DND-41 (cell line): ENCODE measurements at regions not wholly inside any gene's neighbourhood (a gene's known extent, or its start where the extent isn't known, plus 50 kb on each side); places are given as distances from the start of the nearest gene placed in this dataset.

Experiments
- ATAC-seq: fragments of 200-7000 bp; cut with Tn5 transposase; 3 replicates; pipeline ENCODE4 v1.9.1; 2021; ENCODE audit warnings: low read depth; ENCODE audit not compliant: insufficient read depth
- DNase-seq: peaks from one replicate; pipeline ENCODE4 v3.0.0-alpha.2; 2020
- H2AFZ ChIP-seq: 2 replicates; pipeline ENCODE4 v1.6.0; 2012; ENCODE audit warnings: low read depth, low read length
- H3K27ac ChIP-seq: 2 replicates; pipeline ENCODE4 v1.5.1; 2012; ENCODE audit warnings: low read length, inconsistent platforms
- H3K27me3 ChIP-seq: fragments of 200-600 bp; sonication (generic); 2 replicates; pipeline ENCODE4 v1.6.0; 2012; ENCODE audit warnings: low read length, mild to moderate bottlenecking, inconsistent platforms; ENCODE audit not compliant: insufficient read depth, poor library complexity
- H3K36me3 ChIP-seq: 2 replicates; pipeline ENCODE4 v1.5.1; 2012; ENCODE audit warnings: low read length, inconsistent platforms; ENCODE audit not compliant: insufficient read depth
- H3K4me1 ChIP-seq: 2 replicates; pipeline ENCODE4 v1.5.1; 2012; ENCODE audit warnings: mild to moderate bottlenecking, low read length; ENCODE audit not compliant: insufficient read depth
- H3K4me2 ChIP-seq: 2 replicates; pipeline ENCODE4 v1.6.0; 2012; ENCODE audit warnings: mild to moderate bottlenecking, moderate library complexity, low read length, inconsistent platforms; ENCODE audit not compliant: insufficient read depth
- H3K4me3 ChIP-seq, 2 experiments: fragments of 200-600 bp in 1 of 2; shearing (Covaris generic) in 1 of 2; 2 replicates each; pipeline ENCODE4 v1.5.1; 2012 to 2016; ENCODE audit warnings: inconsistent platforms in 2 of 2, low read length in 2 of 2, mild to moderate bottlenecking in 2 of 2, low read depth in 1 of 2, moderate library complexity in 1 of 2
- H3K79me2 ChIP-seq: 2 replicates; pipeline ENCODE4 v1.6.0; 2012; ENCODE audit warnings: low read length, inconsistent platforms; ENCODE audit not compliant: insufficient read depth
- H3K9ac ChIP-seq: 2 replicates; pipeline ENCODE4 v1.6.0; 2012; ENCODE audit warnings: low read depth, mild to moderate bottlenecking, inconsistent platforms, low read length, moderate library complexity
- H3K9me3 ChIP-seq: 2 replicates; pipeline ENCODE4 v1.5.1; 2012; ENCODE audit warnings: low read length, moderate library complexity, mild to moderate bottlenecking, inconsistent platforms; ENCODE audit not compliant: insufficient read depth, severe bottlenecking
- H4K20me1 ChIP-seq: 2 replicates; pipeline ENCODE4 v1.6.0; 2012; ENCODE audit warnings: low read length; ENCODE audit not compliant: insufficient read depth
- CTCF ChIP-seq: IDR thresholded peaks from 2 replicates; pipeline ENCODE4 v1.5.1; 2012; ENCODE audit warnings: borderline replicate concordance, low read length, moderate library complexity, mild to moderate bottlenecking; ENCODE audit not compliant: poor library complexity, severe bottlenecking; ENCODE audit errors: extremely low read depth
- EZH2 ChIP-seq: IDR thresholded peaks from 3 replicates; pipeline ENCODE4 v1.6.1; 2012; ENCODE audit warnings: borderline replicate concordance, low read depth, mild to moderate bottlenecking, moderate library complexity, low read length, inconsistent platforms; ENCODE audit not compliant: severe bottlenecking

DNA sequence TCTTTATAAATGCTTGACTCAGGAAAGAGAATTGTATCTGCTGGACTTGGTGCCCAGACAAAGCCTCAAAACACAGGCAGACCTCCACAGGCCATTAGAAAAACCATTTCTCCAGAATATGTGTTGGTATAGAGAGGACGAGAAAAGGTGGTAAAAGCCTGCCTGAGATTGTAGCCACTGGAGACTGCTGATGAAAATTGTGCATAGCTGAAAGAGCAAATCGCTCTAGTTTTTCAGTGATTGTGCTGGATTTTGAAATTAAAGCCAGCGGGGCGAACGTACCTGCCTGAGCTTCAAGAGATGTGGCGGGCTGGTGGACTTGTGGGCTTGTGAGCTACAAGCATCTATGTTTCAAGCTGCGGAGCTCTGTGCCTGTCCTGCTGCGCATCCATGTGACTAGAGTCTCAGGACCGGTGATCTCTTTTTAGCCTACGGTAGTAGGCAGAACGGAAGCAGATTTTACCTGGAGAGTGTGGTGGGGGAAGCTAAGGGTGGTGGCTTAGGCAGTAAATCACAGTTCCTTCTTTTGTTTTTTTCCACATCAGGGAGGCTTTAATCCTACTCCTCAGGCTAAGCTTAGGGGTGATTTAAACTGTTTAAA is 193.6 kb downstream of the SREK1 start:
- Histone ChIP-seq H3K27ac (no peak overlapping the region), H3K9ac (no peak overlapping the region), H3K4me1 (no peaks in the 10 kb centered on the region), H3K9me3 (no peaks in the 10 kb centered on the region), H2AFZ (no peak overlapping the region), H4K20me1 (no peaks in the 10 kb centered on the region), H3K36me3 (no peaks in the 10 kb centered on the region), H3K79me2 (no peaks in the 10 kb centered on the region), H3K27me3 (no peaks in the 10 kb centered on the region), H3K4me3 (no peak overlapping the region), H3K4me2 (no peak overlapping the region)
- no peak for ATAC-seq
- no peak for DNase-seq
- no peak for TF ChIP-seq EZH2
- TF ChIP-seq CTCF = no peak

GRCh38 chr5:66338828-66339227 is 194.7 kb downstream of the SREK1 start:
- Histone ChIP-seq H4K20me1 (no peaks in the 10 kb centered on the region), H3K27me3 (no peaks in the 10 kb centered on the region), H3K4me1 (no peaks in the 10 kb centered on the region), H3K4me2 (no peak overlapping the region), H3K9ac (no peak overlapping the region), H3K36me3 (no peaks in the 10 kb centered on the region), H3K27ac (no peak overlapping the region), H2AFZ (no peak overlapping the region), H3K9me3 (no peaks in the 10 kb centered on the region), H3K79me2 (no peaks in the 10 kb centered on the region), H3K4me3 (no peak overlapping the region)
- no peak for ATAC-seq
- no peak for DNase-seq
- TF ChIP-seq EZH2 = no peak
- TF ChIP-seq CTCF = no peak

DNA sequence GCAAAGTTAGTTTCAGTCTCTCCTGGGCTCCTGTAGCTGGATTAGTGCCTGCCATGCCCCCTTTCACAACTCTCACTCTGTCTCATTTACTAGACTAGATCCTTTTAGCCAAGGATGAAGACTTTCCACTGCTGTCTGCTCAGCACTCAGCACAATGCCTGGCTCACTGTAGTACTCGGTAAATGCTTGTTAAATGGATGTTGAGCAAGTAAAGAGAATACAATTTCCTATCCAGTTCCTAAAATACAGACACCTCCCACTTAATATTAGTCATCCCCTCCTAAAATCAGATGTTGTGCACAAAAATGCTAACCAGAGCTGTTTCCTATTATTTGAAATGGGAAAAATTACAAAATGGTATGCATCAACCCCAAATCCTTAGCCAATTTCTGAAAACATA is 195.8 kb downstream of the SREK1 start:
- Histone ChIP-seq H3K9me3 (no peaks in the 10 kb centered on the region), H3K9ac (no peak overlapping the region), H3K27ac (no peak overlapping the region), H2AFZ (no peak overlapping the region), H3K36me3 (no peaks in the 10 kb centered on the region), H3K4me3 (no peak overlapping the region), H3K4me2 (no peak overlapping the region), H3K79me2 (no peaks in the 10 kb centered on the region), H3K4me1 (no peaks in the 10 kb centered on the region), H3K27me3 (no peaks in the 10 kb centered on the region), H4K20me1 (no peaks in the 10 kb centered on the region)
- DNase-seq (no peak), ATAC-seq (no peak)
- TF ChIP-seq CTCF (no peak), EZH2 (no peak)

- H3K4me3 ChIP-seq = no peak overlapping the region
- H4K20me1 ChIP-seq = no peaks in the 10 kb centered on the region
- no peak overlapping the region for H2AFZ ChIP-seq
- H3K4me2 ChIP-seq = no peak overlapping the region
- H3K9me3 ChIP-seq = no peaks in the 10 kb centered on the region
- H3K27me3 ChIP-seq = no peaks in the 10 kb centered on the region
- no peaks in the 10 kb centered on the region for H3K4me1 ChIP-seq
- H3K79me2 ChIP-seq = no peaks in the 10 kb centered on the region
- no peak overlapping the region for H3K27ac ChIP-seq
- H3K9ac ChIP-seq = no peak overlapping the region
- TF ChIP-seq EZH2 (no peak), CTCF (no peak)
- no peaks in the 10 kb centered on the region for H3K36me3 ChIP-seq
- ATAC-seq = no peak
- DNase-seq = no peak
Measured at GRCh38 chr5:66340786-66341185, 196.7 kb downstream of the SREK1 start.
